ENCODE measurements at regions not wholly inside any gene's neighbourhood (a gene's known extent, or its start where the extent isn't known, plus 50 kb on each side); places are given as distances from the start of the nearest gene placed in this dataset.
"Not testable (repeated sequence)": the region's sequence is repeated elsewhere in the genome, so short reads cannot be mapped to it uniquely, and the experiment has no call there.

- no peak for FAIRE-seq
These were observed 929.5 kb upstream of the C9orf72 start for GRCh38 chr9:28502741-28503140.

DNA sequence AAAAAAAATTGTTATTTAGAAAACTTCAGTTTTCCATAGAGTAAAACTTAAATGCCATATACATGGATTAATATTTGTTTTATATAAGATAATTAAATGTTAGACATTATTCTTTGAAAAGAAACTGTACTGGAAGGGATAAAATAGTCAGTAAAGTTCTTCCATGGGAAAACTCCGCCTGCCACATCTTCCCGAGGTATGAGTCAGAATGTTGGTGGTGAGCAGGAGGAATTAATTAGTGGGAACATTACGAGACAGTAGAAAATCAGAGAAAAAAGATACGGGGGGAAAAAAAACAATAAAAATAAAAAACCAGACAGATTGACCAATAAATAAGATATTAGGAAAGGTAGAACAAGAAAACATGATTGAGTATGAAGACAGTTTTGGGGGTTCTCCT is 930.3 kb upstream of the C9orf72 start:
- no peak for FAIRE-seq

DNA sequence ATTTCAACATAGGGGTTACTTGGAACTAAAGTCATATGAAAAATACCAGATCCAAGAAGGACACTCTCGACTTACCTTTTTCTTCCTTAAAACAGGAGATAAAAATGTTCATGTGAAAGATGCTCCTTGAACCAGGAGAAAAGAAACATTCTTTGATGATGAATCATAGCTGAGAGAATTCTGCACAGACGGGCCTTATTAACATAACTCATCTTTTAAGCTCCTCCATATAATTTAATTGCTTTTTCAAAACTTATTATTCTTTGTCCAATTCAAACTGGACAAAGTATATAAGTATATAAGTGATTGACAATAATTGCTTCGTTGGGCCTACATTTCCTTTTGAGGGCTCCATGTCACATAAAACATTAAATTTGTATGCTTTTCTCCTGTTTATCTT is 945.2 kb upstream of the C9orf72 start:
- FAIRE-seq, result no peak

- FAIRE-seq, result not testable (repeated sequence)
These were observed 951.0 kb upstream of the C9orf72 start for GRCh38 chr9:28524309-28524708.

DNA sequence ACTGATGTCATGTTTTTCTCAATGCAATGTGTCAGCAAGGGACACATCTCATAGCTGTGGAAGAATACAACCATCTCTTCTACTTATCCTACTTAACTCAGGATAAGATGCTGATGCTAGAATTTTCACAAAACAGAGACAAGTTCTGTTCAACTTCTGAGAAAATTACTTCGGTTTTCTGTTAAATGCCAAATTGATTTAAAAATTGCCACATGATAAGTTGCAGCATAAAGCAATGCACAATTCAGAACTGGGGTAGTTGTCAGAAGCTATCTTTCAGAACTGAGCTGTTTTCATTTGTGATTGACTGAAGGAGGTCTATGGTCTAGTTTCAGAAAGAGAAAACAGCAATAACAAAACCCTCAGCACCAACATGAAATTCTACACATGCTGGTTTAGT is 954.8 kb upstream of the C9orf72 start:
- no peak for FAIRE-seq

GRCh38 chr9:28538132-28538531 is 964.9 kb upstream of the C9orf72 start:
- peak; percentile 84 for FAIRE-seq

DNA sequence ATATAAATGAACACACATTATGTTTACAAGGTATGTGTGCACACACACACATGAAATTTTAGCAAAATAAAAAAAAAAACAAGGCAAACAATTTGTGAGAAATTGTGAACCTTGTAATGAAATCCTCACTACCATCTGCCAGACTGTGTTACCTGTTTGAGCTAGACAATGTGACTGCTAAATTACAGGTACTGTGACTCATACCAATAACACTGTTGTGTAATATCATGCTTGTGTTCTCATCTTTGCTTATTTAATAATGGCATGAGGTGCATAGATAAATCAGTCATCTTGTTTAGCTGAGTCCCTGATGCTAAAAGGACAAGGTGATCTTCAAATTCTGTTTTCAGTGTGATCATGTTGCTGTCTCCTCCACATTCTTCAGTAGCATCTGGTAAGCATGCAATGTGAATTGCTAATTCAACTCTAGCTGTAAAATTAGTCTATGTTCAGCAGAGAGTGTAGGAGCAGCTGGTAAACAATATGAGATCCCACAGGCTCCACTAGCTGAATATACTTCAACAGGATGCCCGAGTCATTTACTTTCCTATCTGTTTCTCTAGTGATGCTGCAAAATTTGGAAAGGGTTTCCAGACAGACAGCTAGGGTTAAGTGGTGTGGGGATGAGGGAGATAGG is 966.3 kb upstream of the C9orf72 start:
- peak; percentile 33 for FAIRE-seq

DNA sequence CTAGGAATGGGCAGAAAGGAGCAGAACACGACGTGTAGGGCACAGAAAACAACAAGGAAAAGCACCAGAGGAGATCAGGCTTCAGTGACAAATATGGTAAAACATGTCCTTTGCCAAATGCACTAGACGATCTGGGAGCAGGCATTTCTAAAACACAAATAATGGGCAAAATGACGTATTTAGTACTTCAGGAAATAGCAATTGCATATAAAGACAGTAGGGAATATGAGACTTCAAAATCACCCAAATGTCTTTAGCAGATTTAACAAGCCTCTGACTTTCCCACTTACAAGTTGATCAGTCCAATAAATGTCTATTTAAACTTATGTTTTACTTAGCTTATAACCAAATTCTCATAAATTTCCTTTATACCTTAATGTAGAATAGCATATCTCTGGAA is 969.6 kb upstream of the C9orf72 start:
- no peak for FAIRE-seq

GRCh38 chr9:28547527-28547926 is 974.2 kb upstream of the C9orf72 start:
- no peak for FAIRE-seq

GRCh38 chr9:28563291-28563934 is 990.1 kb upstream of the C9orf72 start:
- FAIRE-seq, result no peak

DNA sequence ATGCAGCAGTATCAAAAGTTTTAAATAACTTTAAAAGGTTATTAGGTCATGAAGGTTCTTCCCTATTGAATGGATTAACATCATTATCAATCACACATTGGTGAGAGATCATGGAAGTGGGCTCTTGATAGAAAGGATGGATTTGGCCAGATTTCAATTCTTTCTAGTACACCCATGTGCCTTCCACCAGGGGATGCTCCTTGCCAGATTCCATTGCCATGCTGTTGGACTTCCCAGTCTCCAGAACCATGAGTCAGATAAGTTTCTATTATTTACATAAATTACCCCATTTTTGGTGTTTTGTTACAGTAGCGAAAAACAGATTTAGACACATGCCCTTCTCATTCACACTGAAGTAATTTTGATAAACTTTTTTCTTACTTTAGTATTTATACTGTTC is 1010.6 kb upstream of the C9orf72 start:
- FAIRE-seq, result no peak

GRCh38 chr9:28584542-28584941 is 1011.3 kb upstream of the C9orf72 start:
- no peak for FAIRE-seq

DNA sequence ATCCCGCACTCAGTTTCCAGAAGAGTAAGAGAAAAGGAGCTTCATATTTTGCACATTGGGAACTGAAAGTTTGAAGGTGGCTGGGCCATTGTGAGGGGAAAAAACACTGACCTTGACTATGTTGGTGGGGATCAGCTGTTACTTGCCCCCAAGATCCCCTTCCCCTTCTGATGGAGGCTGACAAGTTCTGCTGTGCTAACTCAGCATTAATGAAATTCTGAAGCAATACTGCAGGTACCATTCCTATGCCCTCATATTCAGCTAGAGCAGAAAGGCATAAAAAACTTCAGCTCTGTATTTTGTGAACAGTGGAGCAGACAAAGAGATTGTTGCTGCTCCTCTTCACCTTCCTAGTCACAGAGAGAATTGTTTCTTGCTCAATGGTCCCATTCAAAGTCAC is 1013.8 kb upstream of the C9orf72 start:
- no peak for FAIRE-seq

DNA sequence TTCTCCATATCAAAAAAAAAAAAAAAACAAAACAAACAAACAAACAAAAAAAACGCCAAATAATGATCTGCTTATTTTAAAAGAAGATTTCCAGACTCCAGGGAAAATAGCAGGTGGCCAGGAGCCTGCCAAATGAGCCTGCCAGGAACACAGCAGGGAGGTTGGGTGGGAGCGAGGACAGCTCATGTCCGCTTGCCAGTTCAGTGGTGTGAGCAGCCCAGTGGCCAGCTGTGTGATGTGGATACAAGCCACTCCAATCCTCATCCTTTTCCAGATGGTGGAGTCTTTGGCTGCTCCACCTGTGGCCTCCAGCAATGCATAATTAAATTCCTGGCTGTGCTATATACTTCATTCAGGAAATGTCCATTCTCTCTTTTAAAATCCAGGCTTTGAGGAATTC is 1025.1 kb upstream of the C9orf72 start:
- no peak for FAIRE-seq

GRCh38 chr9:28600226-28600625 is 1026.9 kb upstream of the C9orf72 start:
- no peak for FAIRE-seq

GRCh38 chr9:28607843-28608242 is 1034.6 kb upstream of the C9orf72 start:
- FAIRE-seq, result no peak

- no peak for FAIRE-seq
These were observed 1037.1 kb upstream of the C9orf72 start for GRCh38 chr9:28610339-28610738.

DNA sequence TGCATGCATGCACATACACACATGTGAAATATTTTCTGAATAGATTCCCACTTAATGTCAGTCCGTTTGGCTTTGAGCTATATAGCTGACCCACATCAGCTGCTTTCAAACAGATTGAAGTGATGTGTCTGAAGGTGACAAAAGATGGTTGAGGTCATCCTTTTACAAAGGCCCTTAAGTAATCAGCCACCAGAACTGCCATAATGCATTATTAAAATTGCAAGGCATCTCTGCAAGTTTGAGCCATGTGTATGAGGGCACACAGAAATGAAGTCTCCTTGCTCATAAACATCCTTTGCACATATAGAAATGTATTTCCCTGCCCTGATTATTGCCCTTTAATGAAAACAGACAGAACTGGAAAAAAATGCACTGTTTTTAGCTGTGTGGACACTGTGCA is 1043.0 kb upstream of the C9orf72 start:
- no peak for FAIRE-seq

GRCh38 chr9:28620011-28620410 is 1046.7 kb upstream of the C9orf72 start:
- no peak for FAIRE-seq

DNA sequence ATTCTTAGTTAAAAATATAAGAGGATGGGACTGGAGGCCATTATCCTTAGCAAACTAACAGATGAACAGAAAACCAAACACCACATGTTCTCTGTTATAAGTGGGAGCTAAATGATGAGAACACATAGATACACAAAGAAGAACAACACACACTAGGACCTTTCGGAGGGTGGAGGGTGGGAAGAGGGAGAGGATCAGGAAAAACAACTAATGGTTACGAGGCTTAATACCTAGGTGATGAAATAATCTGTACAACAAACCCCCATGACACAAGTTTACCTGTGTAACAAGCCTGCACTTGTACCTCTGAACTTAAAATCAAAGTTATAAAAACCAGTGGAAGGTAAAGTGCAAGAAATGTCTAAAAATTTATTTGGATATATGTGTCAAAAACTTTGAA is 1047.4 kb upstream of the C9orf72 start:
- FAIRE-seq, result no peak

DNA sequence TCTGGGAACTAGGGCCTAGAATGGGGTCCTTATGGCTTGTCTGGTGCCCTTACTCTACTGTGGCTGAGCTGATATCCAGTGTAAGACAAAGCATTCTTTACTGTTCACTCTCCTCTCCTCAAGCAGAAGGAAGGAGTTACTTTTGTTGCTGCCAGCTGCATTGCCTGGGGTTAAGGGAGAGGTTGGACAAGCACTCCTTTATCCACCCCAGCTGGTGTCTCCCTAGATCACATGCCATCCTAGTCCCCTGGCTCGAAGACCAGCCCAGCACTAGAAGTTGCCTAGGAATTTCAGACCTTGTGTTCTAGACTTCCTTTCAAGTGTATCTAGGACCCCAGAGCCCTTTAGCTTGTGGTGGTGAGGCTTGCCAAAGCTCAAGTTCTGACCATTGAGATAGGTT is 1051.5 kb upstream of the C9orf72 start:
- FAIRE-seq, result no peak

DNA sequence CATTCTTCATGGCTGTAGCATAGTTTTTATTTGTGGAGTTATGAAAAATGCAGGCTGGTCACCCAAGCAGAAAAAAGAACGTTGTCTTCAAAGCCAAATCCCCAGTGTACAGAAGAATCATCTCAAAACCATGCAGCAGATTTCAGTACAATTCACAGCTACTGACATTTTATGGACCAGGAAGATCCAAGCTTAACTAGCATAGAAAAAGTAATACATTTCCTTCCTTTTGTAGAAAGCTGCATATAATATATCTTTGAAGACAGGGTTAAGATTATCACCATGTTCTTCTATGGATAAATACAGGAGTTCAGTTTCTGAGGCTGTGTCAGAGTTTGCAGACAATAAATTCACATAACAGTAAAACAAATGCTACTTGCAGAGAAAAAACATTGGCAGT is 1054.8 kb upstream of the C9orf72 start:
- no peak for FAIRE-seq

DNA sequence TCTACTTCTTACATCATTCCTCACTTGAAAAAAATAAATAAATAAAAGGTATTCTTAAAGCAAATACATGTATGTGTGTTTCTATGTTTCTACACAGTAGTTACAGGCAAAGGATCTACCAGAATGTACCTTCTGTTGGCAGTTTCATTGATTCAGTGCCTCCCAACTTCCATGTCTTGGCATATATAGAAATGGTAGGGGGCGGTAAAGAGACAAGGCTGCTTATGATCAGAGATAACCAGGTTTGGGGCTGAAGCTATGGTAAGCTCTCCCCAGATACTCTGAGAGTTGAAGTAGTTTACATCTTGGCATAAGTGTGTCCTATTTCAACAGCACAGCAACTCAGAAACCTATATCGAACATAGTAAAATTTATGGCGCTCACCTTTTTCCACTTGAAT is 1075.4 kb upstream of the C9orf72 start:
- no peak for FAIRE-seq

- no peak for FAIRE-seq
These were observed 1077.0 kb upstream of the C9orf72 start for GRCh38 chr9:28650327-28650726.
